ENCODE measurements at regions not wholly inside any gene's neighbourhood (a gene's known extent, or its start where the extent isn't known, plus 50 kb on each side); places are given as distances from the start of the nearest gene placed in this dataset.

- TF ChIP-seq CTCF (conservative IDR thresholded peaks at IDR 0.05; ENCODE audit: low read depth in 2 of 2) (no peak), POLR2AphosphoS5 (IDR thresholded peaks at IDR 0.05; ENCODE audit: low read depth) (no peak), CREB1 (CRISPR knock-in tag; IDR thresholded peaks at IDR 0.05; ENCODE audit: low read depth) (no peak), EZH2 (IDR thresholded peaks at IDR 0.05; ENCODE audit: low read depth, unreplicated experiment) (no peak), EZH2phosphoT487 (IDR thresholded peaks at IDR 0.05; ENCODE audit: unreplicated experiment) (no peak), REST (IDR thresholded peaks at IDR 0.05; ENCODE audit: unreplicated experiment) (no peak), JUNB (IDR thresholded peaks at IDR 0.05; ENCODE audit: unreplicated experiment) (no peak)
These were observed 571.8 kb downstream of the NUP35 start for GRCh38 chr2:183696028-183696427.

Measured in GM23338 (cell line).